Left lung (tissue), 4 donors: ENCODE measurements at regions not wholly inside any gene's neighbourhood (a gene's known extent, or its start where the extent isn't known, plus 50 kb on each side); places are given as distances from the start of the nearest gene placed in this dataset.

ENCODE experiments used
- ATAC-seq: fragments of 200-7000 bp; cut with Tn5 transposase; one replicate; pipeline ENCODE4 v1.9.1; 2020; ENCODE audit warnings: moderate library complexity
- DNase-seq, 4 donors: peaks; one replicate each; pipeline ENCODE4 v3.0.0-alpha.2; 2013 to 2020
- H3K27ac ChIP-seq, 2 donors: fragments of 200-600 bp; sonication (generic) in 1 of 2; one replicate each; pipeline versions ENCODE4 v1.5.0 to v1.8.0; 2020 to 2021
- H3K27me3 ChIP-seq, 2 donors: fragments of 200-600 bp; sonication (generic) in 1 of 2; one replicate each; pipeline versions ENCODE4 v1.5.0 to v1.8.0; 2020 to 2021
- H3K36me3 ChIP-seq, 2 donors: fragments of 200-600 bp; sonication (generic) in 1 of 2; one replicate each; pipeline versions ENCODE4 v1.5.0 to v1.8.0; 2020 to 2021
- H3K4me1 ChIP-seq, 2 donors: fragments of 200-600 bp; one replicate each; pipeline ENCODE4 v1.8.0; 2021
- H3K4me3 ChIP-seq, 2 donors: fragments of 200-600 bp; sonication (generic) in 1 of 2; one replicate each; pipeline versions ENCODE4 v1.5.0 to v1.8.0; 2020 to 2021; ENCODE audit warnings: mild to moderate bottlenecking in 1 of 2
- H3K9me3 ChIP-seq, 2 donors: fragments of 200-600 bp; sonication (generic) in 1 of 2; one replicate each; pipeline versions ENCODE4 v1.5.0 to v1.8.0; 2020 to 2021
- intact Hi-C, 2 donors: fragments of 100-400 bp; cut with DNase I; formaldehyde crosslinking; loops; one replicate each; pipeline versions ENCODE4 v1.11.2 to v1.14.2; 2022
- TF ChIP-seq, protein P1 (sequence below), 2 donors: fragments of 200-600 bp; sonication (generic) in 1 of 2; IDR thresholded peaks; one replicate each; pipeline versions ENCODE4 v1.5.0 to v1.8.0; 2021; ENCODE audit warnings: antibody characterized with exemption in 2 of 2
- donor health status: DM: no; HTN: yes; CAD: no.
- donor health status: DM: no; HTN: no; CAD: no.

DNA sequence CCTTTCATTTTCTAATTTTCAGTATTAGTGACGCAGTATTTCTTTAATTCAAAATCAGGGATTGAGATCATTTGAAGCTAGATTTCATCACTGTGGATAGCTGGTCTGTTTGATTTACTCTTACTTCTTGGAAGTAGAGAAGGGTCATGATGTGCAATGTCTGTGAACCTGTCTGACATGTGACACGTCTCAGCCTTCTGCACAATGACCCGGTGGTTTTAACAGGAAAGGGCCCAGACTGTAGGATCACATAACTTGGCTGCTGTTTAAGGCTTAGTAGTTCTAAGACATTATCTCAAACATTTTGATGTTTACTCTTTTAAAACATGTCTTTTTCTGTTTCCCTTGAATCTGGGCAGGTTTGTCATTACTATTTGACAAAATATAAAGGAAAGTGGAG, 823.3 kb upstream of the NUDT12 start:
- DNase-seq (no peak), ATAC-seq (no peak)
- no peak overlapping the region for H3K4me3 ChIP-seq
- no peaks in the 10 kb centered on the region for H3K36me3 ChIP-seq
- TF ChIP-seq, protein P1, sequence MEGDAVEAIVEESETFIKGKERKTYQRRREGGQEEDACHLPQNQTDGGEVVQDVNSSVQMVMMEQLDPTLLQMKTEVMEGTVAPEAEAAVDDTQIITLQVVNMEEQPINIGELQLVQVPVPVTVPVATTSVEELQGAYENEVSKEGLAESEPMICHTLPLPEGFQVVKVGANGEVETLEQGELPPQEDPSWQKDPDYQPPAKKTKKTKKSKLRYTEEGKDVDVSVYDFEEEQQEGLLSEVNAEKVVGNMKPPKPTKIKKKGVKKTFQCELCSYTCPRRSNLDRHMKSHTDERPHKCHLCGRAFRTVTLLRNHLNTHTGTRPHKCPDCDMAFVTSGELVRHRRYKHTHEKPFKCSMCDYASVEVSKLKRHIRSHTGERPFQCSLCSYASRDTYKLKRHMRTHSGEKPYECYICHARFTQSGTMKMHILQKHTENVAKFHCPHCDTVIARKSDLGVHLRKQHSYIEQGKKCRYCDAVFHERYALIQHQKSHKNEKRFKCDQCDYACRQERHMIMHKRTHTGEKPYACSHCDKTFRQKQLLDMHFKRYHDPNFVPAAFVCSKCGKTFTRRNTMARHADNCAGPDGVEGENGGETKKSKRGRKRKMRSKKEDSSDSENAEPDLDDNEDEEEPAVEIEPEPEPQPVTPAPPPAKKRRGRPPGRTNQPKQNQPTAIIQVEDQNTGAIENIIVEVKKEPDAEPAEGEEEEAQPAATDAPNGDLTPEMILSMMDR (IDR thresholded peaks at IDR 0.05): no peak
- intact Hi-C loops: no loop called here
- no peak overlapping the region for H3K27ac ChIP-seq
- H3K9me3 ChIP-seq: no peaks in the 10 kb centered on the region
- no peaks in the 10 kb centered on the region for H3K27me3 ChIP-seq
- H3K4me1 ChIP-seq: no peaks in the 10 kb centered on the region

DNA sequence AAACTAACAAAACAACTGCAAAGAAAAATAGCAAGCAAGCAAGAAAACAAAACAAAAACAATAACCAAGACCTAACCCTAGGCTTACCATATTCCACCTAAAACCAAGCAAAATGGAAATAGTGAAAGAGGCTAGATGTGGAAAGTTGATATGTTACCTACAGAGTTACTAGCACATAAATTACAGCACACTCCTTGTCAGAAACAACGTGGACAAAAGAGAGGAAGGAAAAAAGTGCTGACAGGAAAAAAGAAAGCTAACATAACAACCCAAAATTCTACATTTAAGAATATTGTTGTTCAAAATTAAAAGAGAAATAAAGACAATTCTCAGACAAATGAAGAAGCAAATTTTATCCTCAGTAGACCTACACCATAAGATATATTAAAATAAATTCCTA, 812.8 kb upstream of the NUDT12 start:
- H3K4me1 ChIP-seq: no peaks in the 10 kb centered on the region
- ATAC-seq (no peak), DNase-seq (no peak)
- intact Hi-C loops: no loop called here
- no peak overlapping the region for H3K27ac ChIP-seq
- H3K9me3 ChIP-seq: no peaks in the 10 kb centered on the region
- H3K4me3 ChIP-seq: no peak overlapping the region
- no peaks in the 10 kb centered on the region for H3K27me3 ChIP-seq
- no peaks in the 10 kb centered on the region for H3K36me3 ChIP-seq
- TF ChIP-seq, protein P1 (IDR thresholded peaks at IDR 0.05): no peak

DNA sequence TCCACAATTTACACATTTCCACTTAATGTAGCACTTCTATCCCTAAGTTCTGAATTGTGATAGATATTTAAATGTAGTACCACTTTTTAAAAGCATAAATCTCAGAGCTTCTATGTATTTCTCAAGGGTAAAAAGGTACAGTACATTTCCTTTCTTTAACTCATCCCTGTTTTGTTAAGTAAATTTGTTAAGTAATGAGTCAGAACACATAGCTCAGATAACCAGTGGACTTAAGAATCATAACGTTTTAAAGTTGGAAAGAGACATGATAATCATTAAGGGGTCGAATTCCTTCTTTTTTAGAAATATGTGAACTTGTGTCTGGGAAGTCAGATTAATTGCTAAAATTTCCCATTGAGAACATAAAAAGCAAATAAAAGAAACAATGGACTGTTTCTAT, 810.2 kb upstream of the NUDT12 start:
- no peak overlapping the region for H3K4me3 ChIP-seq
- no peaks in the 10 kb centered on the region for H3K4me1 ChIP-seq
- ATAC-seq: no peak
- H3K36me3 ChIP-seq: no peaks in the 10 kb centered on the region
- no peak for DNase-seq
- no peaks in the 10 kb centered on the region for H3K27me3 ChIP-seq
- intact Hi-C loops: no loop called here
- no peaks in the 10 kb centered on the region for H3K9me3 ChIP-seq
- no peak overlapping the region for H3K27ac ChIP-seq
- TF ChIP-seq, protein P1 (IDR thresholded peaks at IDR 0.05): no peak

DNA sequence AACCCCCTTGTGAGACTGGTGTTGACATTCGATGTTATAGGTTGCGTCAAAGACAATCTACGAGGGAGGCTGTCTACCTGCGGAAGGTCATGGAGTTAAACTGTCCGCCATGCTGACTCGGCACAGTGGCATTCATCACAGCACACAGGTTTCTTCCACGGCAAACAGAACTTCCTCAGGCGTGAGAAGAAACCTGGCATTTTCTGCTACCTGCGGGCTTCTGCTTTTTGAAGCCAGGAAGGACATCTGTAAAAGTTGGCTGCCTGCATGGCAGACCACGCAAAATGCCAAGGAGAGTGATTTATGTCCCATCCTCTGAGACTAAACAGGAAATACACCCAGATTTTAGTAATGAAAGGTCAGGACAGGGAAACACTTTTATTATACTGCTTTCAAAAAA, 809.8 kb upstream of the NUDT12 start:
- no peaks in the 10 kb centered on the region for H3K27me3 ChIP-seq
- no peaks in the 10 kb centered on the region for H3K36me3 ChIP-seq
- ATAC-seq (no peak), DNase-seq (no peak)
- no peaks in the 10 kb centered on the region for H3K9me3 ChIP-seq
- intact Hi-C loops: no loop called here
- TF ChIP-seq, protein P1 (IDR thresholded peaks at IDR 0.05): no peak
- no peak overlapping the region for H3K4me3 ChIP-seq
- no peak overlapping the region for H3K27ac ChIP-seq
- H3K4me1 ChIP-seq: no peaks in the 10 kb centered on the region

DNA sequence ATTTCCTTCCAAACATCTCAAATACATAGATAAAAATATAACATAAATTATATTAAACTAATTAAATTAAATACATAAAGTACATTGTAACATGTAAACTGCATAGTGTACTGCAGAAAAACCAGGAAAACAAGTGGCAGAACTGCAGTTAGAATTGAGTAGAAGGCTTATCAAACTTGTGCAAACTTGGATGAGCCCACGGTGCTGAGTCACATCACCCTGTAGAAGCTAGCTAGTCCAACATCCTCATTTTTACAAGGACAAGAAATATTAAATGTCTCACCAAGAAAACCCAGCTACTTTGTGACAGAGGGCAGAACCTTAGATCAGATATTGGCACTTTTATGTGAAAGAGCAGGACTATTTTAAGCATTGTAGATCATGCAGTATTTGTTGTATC, 807.9 kb upstream of the NUDT12 start:
- intact Hi-C loops: no loop called here
- DNase-seq (no peak), ATAC-seq (no peak)
- Histone ChIP-seq H3K4me3 (no peak overlapping the region), H3K4me1 (no peaks in the 10 kb centered on the region), H3K27me3 (no peaks in the 10 kb centered on the region), H3K27ac (no peak overlapping the region), H3K36me3 (no peaks in the 10 kb centered on the region), H3K9me3 (peaks cover 0 to 5% of the 10 kb centered on the region in 2 donors)
- TF ChIP-seq, protein P1 (IDR thresholded peaks at IDR 0.05): no peak
